ENCODE measurements at regions not wholly inside any gene's neighbourhood (a gene's known extent, or its start where the extent isn't known, plus 50 kb on each side); places are given as distances from the start of the nearest gene placed in this dataset.

GRCh38 chr5:167639766-167640165, 651.7 kb upstream of the WWC1 start:
- no peaks in the 10 kb centered on the region for H3K9me3 ChIP-seq
- no peak overlapping the region for H3K4me3 ChIP-seq
- no peak overlapping the region for H3K27ac ChIP-seq
- TF ChIP-seq POLR2A (IDR thresholded peaks at IDR 0.05) (no peak), CTCF (IDR thresholded peaks at IDR 0.05) (no peak), POLR2AphosphoS5 (IDR thresholded peaks at IDR 0.05) (no peak), EP300 (IDR thresholded peaks at IDR 0.05; ENCODE audit: low read depth) (no peak)
- H3K4me1 ChIP-seq: no peaks in the 10 kb centered on the region
- no peaks in the 10 kb centered on the region for H3K36me3 ChIP-seq
- no peaks in the 10 kb centered on the region for H3K27me3 ChIP-seq
- intact Hi-C loops (cut with DNase I; ENCODE audit: low total_unique reads) (no loop called here), in situ Hi-C loops (cut with MboI; ENCODE audit: low pct_ligation_motif_present in 1 of 4, low pct_unique_long_range_greater_than_20kb in 1 of 4, low sequenced_read_pairs in 3 of 4) (no loop called here)
- DNase-seq: no peak

- intact Hi-C loops (cut with DNase I; ENCODE audit: low total_unique reads): no loop called here
- no peak for TF ChIP-seq POLR2AphosphoS5 (IDR thresholded peaks at IDR 0.05)
- TF ChIP-seq CTCF (IDR thresholded peaks at IDR 0.05): no peak
- no peak for TF ChIP-seq POLR2A (IDR thresholded peaks at IDR 0.05)
- no peak for TF ChIP-seq EP300 (IDR thresholded peaks at IDR 0.05; ENCODE audit: low read depth)
- WGBS, 2 donors (ENCODE audit: low coverage in 1 of 2): 83 to 85% methylated on average over 1 of the region's 1 CpG
- Histone ChIP-seq H3K9me3 (no peaks in the 10 kb centered on the region), H3K36me3 (no peaks in the 10 kb centered on the region), H3K4me1 (no peaks in the 10 kb centered on the region), H3K4me3 (no peak overlapping the region), H3K27ac (no peak overlapping the region), H3K27me3 (no peaks in the 10 kb centered on the region)
- in situ Hi-C loops (cut with MboI; ENCODE audit: low pct_ligation_motif_present in 1 of 4, low pct_unique_long_range_greater_than_20kb in 1 of 4, low sequenced_read_pairs in 3 of 4): no loop called here
- no peak for DNase-seq
These were observed 649.3 kb upstream of the WWC1 start for GRCh38 chr5:167642181-167642580.

GRCh38 chr5:167642779-167643517, 648.5 kb upstream of the WWC1 start:
- Histone ChIP-seq H3K27ac (no peak overlapping the region), H3K36me3 (no peaks in the 10 kb centered on the region), H3K4me3 (no peak overlapping the region), H3K4me1 (no peaks in the 10 kb centered on the region), H3K9me3 (no peaks in the 10 kb centered on the region), H3K27me3 (no peaks in the 10 kb centered on the region)
- DNase-seq: no peak
- 55 to 66% methylated on average over 9 of the region's 9 CpGs for WGBS, 2 donors (ENCODE audit: low coverage in 1 of 2)
- intact Hi-C loops (cut with DNase I; ENCODE audit: low total_unique reads): no loop called here
- in situ Hi-C loops (cut with MboI; ENCODE audit: low pct_ligation_motif_present in 1 of 4, low pct_unique_long_range_greater_than_20kb in 1 of 4, low sequenced_read_pairs in 3 of 4): no loop called here
- TF ChIP-seq EP300 (IDR thresholded peaks at IDR 0.05; ENCODE audit: low read depth) (no peak), CTCF (IDR thresholded peaks at IDR 0.05) (no peak), POLR2AphosphoS5 (IDR thresholded peaks at IDR 0.05) (no peak), POLR2A (IDR thresholded peaks at IDR 0.05) (no peak)

GRCh38 chr5:167643631-167644280, 647.7 kb upstream of the WWC1 start:
- in situ Hi-C loops (cut with MboI; ENCODE audit: low pct_ligation_motif_present in 1 of 4, low pct_unique_long_range_greater_than_20kb in 1 of 4, low sequenced_read_pairs in 3 of 4): no loop called here
- intact Hi-C loops (cut with DNase I; ENCODE audit: low total_unique reads): no loop called here
- DNase-seq: no peak
- H3K4me1 ChIP-seq: no peaks in the 10 kb centered on the region
- no peak for TF ChIP-seq POLR2A (IDR thresholded peaks at IDR 0.05)
- no peak for TF ChIP-seq EP300 (IDR thresholded peaks at IDR 0.05; ENCODE audit: low read depth)
- no peak for TF ChIP-seq POLR2AphosphoS5 (IDR thresholded peaks at IDR 0.05)
- no peak for TF ChIP-seq CTCF (IDR thresholded peaks at IDR 0.05)
- no peaks in the 10 kb centered on the region for H3K36me3 ChIP-seq
- 61 to 71% methylated on average over 3 of the region's 3 CpGs for WGBS, 2 donors (ENCODE audit: low coverage in 1 of 2)
- H3K9me3 ChIP-seq: no peaks in the 10 kb centered on the region
- H3K27me3 ChIP-seq: no peaks in the 10 kb centered on the region
- no peak overlapping the region for H3K4me3 ChIP-seq
- no peak overlapping the region for H3K27ac ChIP-seq

Measured in transverse colon (tissue), 4 donors.